ENCODE measurements at regions not wholly inside any gene's neighbourhood (a gene's known extent, or its start where the extent isn't known, plus 50 kb on each side); places are given as distances from the start of the nearest gene placed in this dataset.

DNA sequence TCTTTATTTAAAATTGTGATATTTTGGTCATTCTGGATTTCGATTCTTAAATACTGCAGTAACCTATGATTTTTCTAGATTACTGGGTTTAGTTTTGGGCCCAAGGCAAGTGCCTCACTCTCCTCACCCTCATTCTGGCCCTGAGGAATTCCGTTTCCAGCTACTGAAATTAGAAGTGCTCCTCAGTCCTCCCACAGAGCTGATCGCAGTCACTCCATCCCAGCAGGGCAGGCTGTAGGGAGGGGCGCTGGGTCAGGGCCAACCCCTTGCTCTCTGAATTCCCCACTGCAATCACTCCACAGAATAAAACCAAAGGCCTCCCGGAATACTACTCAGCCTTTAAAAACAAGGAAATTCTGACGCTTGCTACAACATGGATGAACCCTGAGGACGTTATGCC is 66.5 kb upstream of the DIO3 start:
- no peak overlapping the region for H3K4me2 ChIP-seq (ENCODE audit: insufficient read depth, low read length)
- H3K79me2 ChIP-seq (ENCODE audit: insufficient read depth, low read length), result no peaks in the 10 kb centered on the region
- peaks cover 12% of the 10 kb centered on the region for H3K27me3 ChIP-seq (ENCODE audit: insufficient read depth, low read length)
- H3K9me3 ChIP-seq (ENCODE audit: low read depth, low read length), result no peaks in the 10 kb centered on the region
- no peaks in the 10 kb centered on the region for H4K20me1 ChIP-seq (ENCODE audit: insufficient read depth, low read length)
- H3K4me1 ChIP-seq (ENCODE audit: insufficient read depth, low read length), result no peaks in the 10 kb centered on the region
- no peak for TF ChIP-seq CTCF (IDR thresholded peaks at IDR 0.05; ENCODE audit: extremely low read depth, low read depth, low read length)
- H3K27ac ChIP-seq (ENCODE audit: low read depth, low read length), result no peak overlapping the region
- H2AFZ ChIP-seq (ENCODE audit: low read length), result no peak overlapping the region
- DNase-seq (ENCODE audit: insufficient read length, low spot score, missing footprints), result peak; percentile 52
- H3K36me3 ChIP-seq (ENCODE audit: insufficient read depth, low read length), result no peaks in the 10 kb centered on the region
- H3K4me3 ChIP-seq (ENCODE audit: insufficient read depth, low read length), result no peak overlapping the region

GRCh38 chr14:101495284-101495683 is 66.0 kb upstream of the DIO3 start:
- TF ChIP-seq CTCF (IDR thresholded peaks at IDR 0.05; ENCODE audit: extremely low read depth, low read depth, low read length), result no peak
- H3K4me1 ChIP-seq (ENCODE audit: insufficient read depth, low read length), result no peaks in the 10 kb centered on the region

GRCh38 chr14:101495827-101496775 is 65.2 kb upstream of the DIO3 start:
- H3K4me1 ChIP-seq (ENCODE audit: insufficient read depth, low read length), result no peaks in the 10 kb centered on the region
- H3K27ac ChIP-seq (ENCODE audit: low read depth, low read length), result no peak overlapping the region
- no peaks in the 10 kb centered on the region for H3K79me2 ChIP-seq (ENCODE audit: insufficient read depth, low read length)
- H4K20me1 ChIP-seq (ENCODE audit: insufficient read depth, low read length), result no peaks in the 10 kb centered on the region
- no peaks in the 10 kb centered on the region for H3K9me3 ChIP-seq (ENCODE audit: low read depth, low read length)
- DNase-seq (ENCODE audit: insufficient read length, low spot score, missing footprints), result peak; percentile 74
- H3K27me3 ChIP-seq (ENCODE audit: insufficient read depth, low read length), result peaks cover 10% of the 10 kb centered on the region
- no peak overlapping the region for H2AFZ ChIP-seq (ENCODE audit: low read length)
- no peaks in the 10 kb centered on the region for H3K36me3 ChIP-seq (ENCODE audit: insufficient read depth, low read length)
- no peak overlapping the region for H3K4me2 ChIP-seq (ENCODE audit: insufficient read depth, low read length)
- no peak overlapping the region for H3K4me3 ChIP-seq (ENCODE audit: insufficient read depth, low read length)
- TF ChIP-seq CTCF (IDR thresholded peaks at IDR 0.05; ENCODE audit: extremely low read depth, low read depth, low read length), result no peak

More at GRCh38 chr14:101495284-101495683, 66.0 kb upstream of the DIO3 start:
- Histone ChIP-seq H3K36me3 (ENCODE audit: insufficient read depth, low read length) (no peaks in the 10 kb centered on the region), H3K27me3 (ENCODE audit: insufficient read depth, low read length) (peaks cover 12% of the 10 kb centered on the region), H3K79me2 (ENCODE audit: insufficient read depth, low read length) (no peaks in the 10 kb centered on the region), H3K9me3 (ENCODE audit: low read depth, low read length) (no peaks in the 10 kb centered on the region), H4K20me1 (ENCODE audit: insufficient read depth, low read length) (no peaks in the 10 kb centered on the region), H3K4me3 (ENCODE audit: insufficient read depth, low read length) (no peak overlapping the region), H3K4me2 (ENCODE audit: insufficient read depth, low read length) (no peak overlapping the region), H2AFZ (ENCODE audit: low read length) (no peak overlapping the region), H3K27ac (ENCODE audit: low read depth, low read length) (no peak overlapping the region)
- DNase-seq (ENCODE audit: insufficient read length, low spot score, missing footprints), result no peak
